HCT116 (cell line): ENCODE measurements at regions not wholly inside any gene's neighbourhood (a gene's known extent, or its start where the extent isn't known, plus 50 kb on each side); places are given as distances from the start of the nearest gene placed in this dataset.
"Not testable (repeated sequence)": the region's sequence is repeated elsewhere in the genome, so short reads cannot be mapped to it uniquely, and the experiment has no call there.

Experiments
- CTCF ChIP-seq, 3 experiments: fragments of 200-600 bp in 1 of 3; sonication (generic) in 1 of 3; IDR thresholded peaks in 2 of 3; conservative IDR thresholded peaks in 1 of 3; 2 replicates each; pipeline ENCODE4 v1.5.1; 2012 to 2017; ENCODE audit warnings: low read depth in 2 of 3, low read length in 2 of 3, antibody characterized with exemption in 1 of 3, borderline replicate concordance in 1 of 3, control low read depth in 1 of 3, mild to moderate bottlenecking in 1 of 3, mixed read lengths in 1 of 3, mixed run types in 1 of 3, moderate library complexity in 1 of 3; ENCODE audit not compliant: insufficient read depth in 1 of 3
- EZH2 ChIP-seq: fragments of 200-600 bp; sonication (generic); IDR thresholded peaks from 2 replicates; pipeline ENCODE4 v1.6.1; 2017; ENCODE audit warnings: antibody characterized with exemption, mixed run types
- JUND ChIP-seq: IDR thresholded peaks from 2 replicates; pipeline ENCODE4 v1.6.1; 2012
- MAX ChIP-seq: IDR thresholded peaks from 2 replicates; pipeline ENCODE4 v1.6.1; 2012
- POLR2A ChIP-seq: IDR thresholded peaks from 2 replicates; pipeline ENCODE4 v1.7.0; 2011; ENCODE audit warnings: borderline replicate concordance; ENCODE audit not compliant: insufficient read depth, insufficient read length; ENCODE audit errors: extremely low read depth
- RAD21 ChIP-seq: IDR thresholded peaks from 2 replicates; pipeline ENCODE4 v1.6.1; 2012; ENCODE audit warnings: low read depth, mild to moderate bottlenecking
- YY1 ChIP-seq: IDR thresholded peaks from 2 replicates; pipeline ENCODE4 v1.6.1; 2011; ENCODE audit warnings: low read length, low read depth, moderate library complexity, mild to moderate bottlenecking; ENCODE audit not compliant: insufficient replicate concordance; ENCODE audit errors: extremely low read depth
- ZBTB33 ChIP-seq: IDR thresholded peaks from 2 replicates; pipeline ENCODE4 v1.6.1; 2011; ENCODE audit warnings: mild to moderate bottlenecking, low read length, moderate library complexity; ENCODE audit not compliant: insufficient replicate concordance; ENCODE audit errors: extremely low read depth

GRCh38 chr5:34372739-34373138, 283.4 kb upstream of the RAI14 start:
- not testable (repeated sequence) for TF ChIP-seq CTCF (IDR thresholded peaks at IDR 0.05 in 2 of 3, conservative IDR thresholded peaks at IDR 0.05 in 1 of 3; ENCODE audit: borderline replicate concordance in 1 of 3, insufficient read depth in 1 of 3, low read depth in 2 of 3, low read length in 2 of 3); RAD21; POLR2A; EZH2; MAX; ZBTB33; YY1; JUND
